ENCODE measurements at regions not wholly inside any gene's neighbourhood (a gene's known extent, or its start where the extent isn't known, plus 50 kb on each side); places are given as distances from the start of the nearest gene placed in this dataset.

- H3K4me3 ChIP-seq (ENCODE audit: low read depth, low read length), result no peak overlapping the region
- H3K36me3 ChIP-seq (ENCODE audit: control insufficient read depth, insufficient read depth, low read length), result no peaks in the 10 kb centered on the region
- no peak overlapping the region for H3K4me2 ChIP-seq (ENCODE audit: low read length)
- no peak overlapping the region for H3K27ac ChIP-seq
- H3K9me3 ChIP-seq (ENCODE audit: control insufficient read depth, low read length), result no peaks in the 10 kb centered on the region
- TF ChIP-seq CTCF (IDR thresholded peaks at IDR 0.05), result no peak
- no peak overlapping the region for H3K9ac ChIP-seq
- no peak overlapping the region for H2AFZ ChIP-seq
- no peaks in the 10 kb centered on the region for H3K79me2 ChIP-seq
- no peaks in the 10 kb centered on the region for H3K27me3 ChIP-seq (ENCODE audit: control insufficient read depth, insufficient read depth, low read length)
- H3K4me1 ChIP-seq, result no peaks in the 10 kb centered on the region
Observed at GRCh38 chr21:41558842-41559241, 50.9 kb upstream of the TMPRSS2 start.

DNA sequence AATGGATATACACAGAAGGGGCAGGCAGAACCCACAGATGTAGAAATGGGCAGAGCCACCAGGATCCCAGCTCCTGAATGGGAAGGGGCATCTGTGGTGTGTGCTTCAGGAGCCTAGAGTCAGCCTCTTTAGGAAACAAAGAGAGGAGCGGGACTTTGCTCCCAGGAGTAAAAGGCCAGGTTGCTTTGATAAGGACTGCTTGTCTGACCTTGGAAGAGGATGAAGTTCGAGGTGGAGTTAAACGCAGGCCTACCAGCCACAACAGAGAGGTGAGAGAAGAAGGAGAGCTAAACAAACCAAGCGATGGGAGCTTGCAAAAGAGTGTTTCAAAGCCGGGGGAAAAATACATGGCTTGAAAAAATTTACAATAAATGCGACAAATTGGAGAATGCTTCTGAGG is 49.9 kb upstream of the TMPRSS2 start:
- no peak overlapping the region for H3K9ac ChIP-seq
- H3K36me3 ChIP-seq (ENCODE audit: control insufficient read depth, insufficient read depth, low read length), result no peaks in the 10 kb centered on the region
- H3K79me2 ChIP-seq, result no peaks in the 10 kb centered on the region
- no peak overlapping the region for H2AFZ ChIP-seq
- no peak for TF ChIP-seq CTCF (IDR thresholded peaks at IDR 0.05)
- H3K9me3 ChIP-seq (ENCODE audit: control insufficient read depth, low read length), result no peaks in the 10 kb centered on the region
- H3K27ac ChIP-seq, result no peak overlapping the region
- H3K4me3 ChIP-seq (ENCODE audit: low read depth, low read length), result no peak overlapping the region
- no peak overlapping the region for H3K4me2 ChIP-seq (ENCODE audit: low read length)
- no peaks in the 10 kb centered on the region for H3K4me1 ChIP-seq
- no peaks in the 10 kb centered on the region for H3K27me3 ChIP-seq (ENCODE audit: control insufficient read depth, insufficient read depth, low read length)

Data from parathyroid adenoma (tissue), 2 donors.